CD14-positive monocyte (primary cell): ENCODE measurements at regions not wholly inside any gene's neighbourhood (a gene's known extent, or its start where the extent isn't known, plus 50 kb on each side); places are given as distances from the start of the nearest gene placed in this dataset.

ENCODE experiments used
- DNase-seq, 3 donors: peaks; one replicate each; pipeline ENCODE4 v3.0.0-alpha.2; 2011 to 2022
- H2AFZ ChIP-seq: 2 replicates; pipeline ENCODE4 v1.6.0; 2012; ENCODE audit warnings: mild to moderate bottlenecking, low read depth, low read length, inconsistent platforms; ENCODE audit not compliant: insufficient read depth, poor library complexity, severe bottlenecking
- H3K27ac ChIP-seq, 2 donors: 1 replicate in 1 of 2; 2 replicates in 1 of 2; pipeline ENCODE4 v1.5.1; 2012 to 2013; ENCODE audit warnings: low read length in 2 of 2, control low read depth in 1 of 2, inconsistent platforms in 1 of 2, low read depth in 1 of 2, mild to moderate bottlenecking in 1 of 2
- H3K27me3 ChIP-seq, 2 donors: one replicate each; pipeline versions ENCODE4 v1.6.0 to v1.6.1; 2011 to 2013; ENCODE audit warnings: low read length in 2 of 2; ENCODE audit not compliant: control insufficient read depth in 2 of 2, insufficient read depth in 2 of 2
- H3K36me3 ChIP-seq, 2 donors: replicated peaks in 1 of 2; 1 replicate in 1 of 2; 2 replicates in 1 of 2; pipeline versions ENCODE4 v1.5.1 to v1.6.1; 2012 to 2013; ENCODE audit warnings: low read length in 2 of 2, control low read depth in 1 of 2, inconsistent platforms in 1 of 2, mild to moderate bottlenecking in 1 of 2; ENCODE audit not compliant: insufficient read depth in 2 of 2, control insufficient read depth in 1 of 2
- H3K4me1 ChIP-seq, 2 donors: 1 replicate in 1 of 2; 2 replicates in 1 of 2; pipeline versions ENCODE4 v1.5.1 to v1.6.1; 2012 to 2013; ENCODE audit warnings: low read length in 2 of 2, control low read depth in 1 of 2, inconsistent platforms in 1 of 2, mild to moderate bottlenecking in 1 of 2, moderate library complexity in 1 of 2; ENCODE audit not compliant: insufficient read depth in 2 of 2, control insufficient read depth in 1 of 2
- H3K4me2 ChIP-seq: replicated peaks from 2 replicates; pipeline ENCODE3; 2012; ENCODE audit warnings: low read length, moderate library complexity, mild to moderate bottlenecking; ENCODE audit not compliant: poor library complexity, severe bottlenecking; ENCODE audit errors: extremely low read depth
- H3K4me3 ChIP-seq, 3 experiments: fragments of 200-600 bp in 1 of 3; sonication (generic) in 1 of 3; replicated peaks in 1 of 3; 1 replicate in 2 of 3; 2 replicates in 1 of 3; pipeline ENCODE4 v1.5.1; 2011 to 2013; ENCODE audit warnings: low read length in 3 of 3, mild to moderate bottlenecking in 3 of 3, control low read depth in 2 of 3, low read depth in 2 of 3, inconsistent platforms in 1 of 3, moderate library complexity in 1 of 3
- H3K79me2 ChIP-seq: 2 replicates; pipeline ENCODE4 v1.6.0; 2012; ENCODE audit warnings: mild to moderate bottlenecking, control low read depth, inconsistent platforms, low read length, moderate library complexity; ENCODE audit not compliant: insufficient read depth
- H3K9ac ChIP-seq: 2 replicates; pipeline ENCODE4 v1.6.0; 2017; ENCODE audit warnings: low read length, mild to moderate bottlenecking; ENCODE audit not compliant: insufficient read depth, poor library complexity, severe bottlenecking
- H3K9me3 ChIP-seq, 2 donors: replicated peaks in 1 of 2; 1 replicate in 1 of 2; 2 replicates in 1 of 2; pipeline versions ENCODE4 v1.5.1 to v1.6.1; 2012 to 2013; ENCODE audit warnings: low read length in 2 of 2, control low read depth in 1 of 2; ENCODE audit not compliant: control insufficient read depth in 1 of 2, insufficient read depth in 1 of 2
- H4K20me1 ChIP-seq: 2 replicates; pipeline ENCODE4 v1.6.0; 2012; ENCODE audit warnings: mild to moderate bottlenecking, low read length, control low read depth, moderate library complexity; ENCODE audit not compliant: insufficient read depth
- H3K27ac Mint-ChIP-seq, 7 donors: one replicate each; pipeline ENCODE4 v1.8.0; 2020; ENCODE audit warnings: mild to moderate bottlenecking in 7 of 7, mixed read lengths in 7 of 7, moderate library complexity in 6 of 7, inconsistent platforms in 2 of 7
- H3K27me3 Mint-ChIP-seq, 3 donors: one replicate each; pipeline ENCODE4 v1.8.0; 2021 to 2022; ENCODE audit warnings: low read depth in 3 of 3, mild to moderate bottlenecking in 3 of 3, mixed read lengths in 3 of 3, moderate library complexity in 3 of 3, inconsistent platforms in 1 of 3
- H3K36me3 Mint-ChIP-seq, 2 donors: one replicate each; pipeline ENCODE4 v1.8.0; 2020; ENCODE audit warnings: mixed read lengths in 2 of 2, inconsistent platforms in 1 of 2, mild to moderate bottlenecking in 1 of 2
- H3K4me1 Mint-ChIP-seq: one replicate; pipeline ENCODE4 v1.8.0; 2020; ENCODE audit warnings: mild to moderate bottlenecking, mixed read lengths
- H3K4me3 Mint-ChIP-seq, 2 donors: one replicate each; pipeline ENCODE4 v1.8.0; 2020; ENCODE audit warnings: mild to moderate bottlenecking in 2 of 2, mixed read lengths in 2 of 2, moderate library complexity in 1 of 2
- H3K9me3 Mint-ChIP-seq, 7 donors: one replicate each; pipeline ENCODE4 v1.8.0; 2020 to 2022; ENCODE audit warnings: mixed read lengths in 7 of 7, mild to moderate bottlenecking in 6 of 7, moderate library complexity in 6 of 7, inconsistent platforms in 2 of 7
- CTCF ChIP-seq: fragments of 200-600 bp; IDR thresholded peaks from one replicate; pipeline ENCODE4 v1.8.0; 2022; ENCODE audit warnings: antibody characterized with exemption, mild to moderate bottlenecking
- WGBS: methylation state at CpG from one replicate; pipeline ENCODE4 v1.1.5; 2013; ENCODE audit warnings: missing lambda C conversion rate; ENCODE audit not compliant: insufficient coverage; 5-methylcytosine and 5-hydroxymethylcytosine counted together
- intact Hi-C, 2 donors: fragments of 100-400 bp; cut with micrococcal nuclease; formaldehyde crosslinking; loops; one replicate each; pipeline versions ENCODE4 v1.15.0 to v1.15.1; 2023

GRCh38 chr3:193085655-193086054 lies 155.4 kb upstream of the PLAAT1 start:
- no peak overlapping the region for H3K4me2 ChIP-seq
- Mint-ChIP-seq H3K27me3 (no peaks in the 10 kb centered on the region), H3K4me3 (no peak overlapping the region), H3K36me3 (no peaks in the 10 kb centered on the region), H3K9me3 (peaks cover 0 to 7% (median 2%) of the 10 kb centered on the region in 7 donors), H3K4me1 (no peaks in the 10 kb centered on the region), H3K27ac (no peak overlapping the region)
- H2AFZ ChIP-seq = no peak overlapping the region
- no peak for TF ChIP-seq CTCF
- H3K4me1 ChIP-seq = no peaks in the 10 kb centered on the region
- H3K4me3 ChIP-seq = no peak overlapping the region
- WGBS = no CpG with 5 or more reads among the region's 2 CpGs
- H3K27me3 ChIP-seq = no peaks in the 10 kb centered on the region
- H3K79me2 ChIP-seq = no peaks in the 10 kb centered on the region
- DNase-seq = no peak
- no peak overlapping the region for H3K27ac ChIP-seq
- no peaks in the 10 kb centered on the region for H4K20me1 ChIP-seq
- H3K9ac ChIP-seq = no peak overlapping the region
- intact Hi-C loops = no loop called here
- H3K36me3 ChIP-seq = no peaks in the 10 kb centered on the region
- H3K9me3 ChIP-seq = no peaks in the 10 kb centered on the region

GRCh38 chr3:193086681-193087080 lies 154.3 kb upstream of the PLAAT1 start:
- H3K9me3 ChIP-seq = no peaks in the 10 kb centered on the region
- DNase-seq = no peak
- WGBS = 50% methylated on average over 2 of the region's 4 CpGs
- no peaks in the 10 kb centered on the region for H3K36me3 ChIP-seq
- H2AFZ ChIP-seq = no peak overlapping the region
- H3K4me3 ChIP-seq = no peak overlapping the region
- H3K27me3 ChIP-seq = no peaks in the 10 kb centered on the region
- no peaks in the 10 kb centered on the region for H4K20me1 ChIP-seq
- H3K27ac ChIP-seq = no peak overlapping the region
- H3K4me2 ChIP-seq = no peak overlapping the region
- intact Hi-C loops = no loop called here
- TF ChIP-seq CTCF = no peak
- H3K4me1 Mint-ChIP-seq = no peaks in the 10 kb centered on the region
- no peak overlapping the region for H3K4me3 Mint-ChIP-seq
- H3K36me3 Mint-ChIP-seq = no peaks in the 10 kb centered on the region
- no peaks in the 10 kb centered on the region for H3K27me3 Mint-ChIP-seq
- H3K9ac ChIP-seq = no peak overlapping the region
- no peaks in the 10 kb centered on the region for H3K4me1 ChIP-seq
- H3K27ac Mint-ChIP-seq = no peak overlapping the region
- H3K79me2 ChIP-seq = no peaks in the 10 kb centered on the region
- H3K9me3 Mint-ChIP-seq = peaks cover 0 to 7% (median 2%) of the 10 kb centered on the region in 7 donors
